ENCODE measurements at regions not wholly inside any gene's neighbourhood (a gene's known extent, or its start where the extent isn't known, plus 50 kb on each side); places are given as distances from the start of the nearest gene placed in this dataset.

DNA sequence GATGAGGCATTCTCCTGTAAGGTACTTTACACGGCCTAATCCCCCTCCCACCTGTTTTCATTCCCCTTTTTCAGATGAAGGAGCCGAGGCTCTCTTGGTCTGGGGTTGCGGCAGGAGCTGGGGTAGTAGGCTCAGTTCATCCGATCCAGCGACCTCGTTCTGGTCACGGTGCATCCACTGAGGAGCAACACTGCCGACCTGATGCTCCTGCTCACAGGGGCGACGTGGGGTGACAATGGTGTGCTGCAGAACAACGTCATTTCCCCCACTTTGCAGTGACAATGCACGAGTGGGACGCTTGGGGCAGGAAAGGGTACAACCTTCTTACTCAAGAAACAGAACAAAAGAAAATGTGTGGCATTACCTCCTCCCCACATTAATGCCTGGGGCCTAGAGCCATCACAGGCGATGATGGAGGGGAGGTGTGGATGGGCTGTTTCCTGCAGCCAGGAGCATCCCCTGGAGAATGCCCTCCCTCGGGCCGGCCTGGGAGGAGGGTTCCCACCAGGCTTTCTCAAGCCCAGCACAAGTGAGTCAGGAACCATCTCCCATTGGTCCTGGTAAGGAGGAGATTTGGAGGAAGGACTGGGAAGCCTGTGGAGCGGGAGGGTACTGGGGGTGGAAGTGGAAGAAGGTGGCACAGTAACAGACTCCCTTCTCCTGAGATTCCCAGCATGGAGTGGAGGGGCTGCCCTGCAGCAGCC is 125.6 kb downstream of the SPATA19 start:
- Mint-ChIP-seq H3K27me3 (ENCODE audit: low read depth) (peaks cover 31% of the 10 kb centered on the region), H3K36me3 (ENCODE audit: insufficient read depth in 1 of 3, low read depth in 3 of 3) (no peaks in the 10 kb centered on the region), H3K27ac (peak overlapping the region in 1 of 3 experiments; percentile 72; a peak in 1 of 7 replicates), H3K4me3 (no peak overlapping the region), H3K4me1 (peaks cover 14% of the 10 kb centered on the region in 2 experiments), H3K9me3 (no peaks in the 10 kb centered on the region)
- Histone ChIP-seq H2BK120ac (ENCODE audit: low read depth, low read length, poor library complexity, severe bottlenecking) (no peak overlapping the region), H3K4ac (ENCODE audit: low read depth, low read length) (no peak overlapping the region), H4K20me1 (ENCODE audit: control insufficient read depth, insufficient read depth, insufficient read length) (no peaks in the 10 kb centered on the region), H3K18ac (ENCODE audit: insufficient read length, low read depth, low read length) (no peak overlapping the region), H3K23ac (ENCODE audit: insufficient read length, low read depth, low read length) (no peak overlapping the region), H2BK5ac (ENCODE audit: insufficient read length, low read length) (no peak overlapping the region), H2BK15ac (ENCODE audit: low read depth, low read length) (no peak overlapping the region), H3K56ac (ENCODE audit: insufficient read length, low read depth, low read length) (no peak overlapping the region), H2BK12ac (ENCODE audit: insufficient read length, low read depth, low read length) (no peak overlapping the region), H4K91ac (ENCODE audit: insufficient read length, low read depth, low read length) (no peak overlapping the region), H3K9ac (ENCODE audit: extremely low read depth, insufficient read length, low read length) (no peak overlapping the region), H3K79me2 (ENCODE audit: insufficient read depth, low read length) (no peaks in the 10 kb centered on the region), H3K4me1 (ENCODE audit: insufficient read depth, low read length) (peaks cover 6% of the 10 kb centered on the region; the same call in 1 of the 2 replicates), H3K14ac (ENCODE audit: insufficient read depth, low read length) (no peak overlapping the region), H3K4me2 (ENCODE audit: insufficient read depth, insufficient read length, low read length) (no peak overlapping the region), H3K23me2 (ENCODE audit: insufficient read length, low read depth, low read length, poor library complexity, severe bottlenecking) (no peaks in the 10 kb centered on the region), H3K79me1 (ENCODE audit: insufficient read depth, low read depth, low read length, poor library complexity, severe bottlenecking) (no peaks in the 10 kb centered on the region), H3K9me3 (ENCODE audit: control insufficient read depth, low read depth, low read length) (no peaks in the 10 kb centered on the region), H2BK20ac (ENCODE audit: low read depth, low read length, poor library complexity, severe bottlenecking) (no peak overlapping the region), H4K5ac (ENCODE audit: insufficient read length, low read depth, low read length) (no peak overlapping the region), H4K8ac (replicated peaks; ENCODE audit: insufficient read length, low read depth, low read length) (no peak overlapping the region), H3K27me3 (ENCODE audit: insufficient read depth, low read length) (no peaks in the 10 kb centered on the region), H2AK5ac (ENCODE audit: insufficient read length, low read length) (no peak overlapping the region), H2AFZ (ENCODE audit: low read length) (no peak overlapping the region), H3T11ph (ENCODE audit: low read length) (no peak overlapping the region), H3K27ac (ENCODE audit: insufficient read length, low read depth, low read length) (no peak overlapping the region)
- TF ChIP-seq CTCF (conservative IDR thresholded peaks at IDR 0.05), result no peak
- no peak for DNase-seq
- WGBS (ENCODE audit: extremely low coverage, insufficient read length, low lambda C conversion rate), result no CpG with 5 or more reads among the region's 17 CpGs

All from H9 (cell line).